ENCODE measurements at regions not wholly inside any gene's neighbourhood (a gene's known extent, or its start where the extent isn't known, plus 50 kb on each side); places are given as distances from the start of the nearest gene placed in this dataset.

- H3K4me3 Mint-ChIP-seq: no peak overlapping the region
- intact Hi-C loops (cut with micrococcal nuclease): no loop called here
- peak overlapping the region; percentile 5 for H3K27ac Mint-ChIP-seq
- H3K4me1 Mint-ChIP-seq (ENCODE audit: low read depth): peaks cover 27% of the 10 kb centered on the region
- H3K36me3 Mint-ChIP-seq (ENCODE audit: low read depth): no peaks in the 10 kb centered on the region
- H3K27me3 Mint-ChIP-seq: no peaks in the 10 kb centered on the region
- H3K9me3 Mint-ChIP-seq: no peaks in the 10 kb centered on the region
These were observed 134.8 kb downstream of the SETD4 start for GRCh38 chr21:35925497-35925896.

GRCh38 chr21:35924714-35925301 lies 135.5 kb downstream of the SETD4 start:
- Mint-ChIP-seq H3K9me3 (peaks cover 1% of the 10 kb centered on the region), H3K4me1 (ENCODE audit: low read depth) (peaks cover 22% of the 10 kb centered on the region), H3K27me3 (no peaks in the 10 kb centered on the region), H3K36me3 (ENCODE audit: low read depth) (no peaks in the 10 kb centered on the region), H3K4me3 (no peak overlapping the region), H3K27ac (no peak overlapping the region)
- intact Hi-C loops (cut with micrococcal nuclease): no loop called here

- Mint-ChIP-seq H3K36me3 (ENCODE audit: low read depth) (no peaks in the 10 kb centered on the region), H3K9me3 (peaks cover 10% of the 10 kb centered on the region), H3K4me3 (no peak overlapping the region), H3K27me3 (no peaks in the 10 kb centered on the region), H3K27ac (no peak overlapping the region), H3K4me1 (ENCODE audit: low read depth) (peaks cover 24% of the 10 kb centered on the region)
- intact Hi-C loops (cut with micrococcal nuclease): no loop called here
These were observed 136.4 kb downstream of the SETD4 start for GRCh38 chr21:35923971-35924370.

DNA sequence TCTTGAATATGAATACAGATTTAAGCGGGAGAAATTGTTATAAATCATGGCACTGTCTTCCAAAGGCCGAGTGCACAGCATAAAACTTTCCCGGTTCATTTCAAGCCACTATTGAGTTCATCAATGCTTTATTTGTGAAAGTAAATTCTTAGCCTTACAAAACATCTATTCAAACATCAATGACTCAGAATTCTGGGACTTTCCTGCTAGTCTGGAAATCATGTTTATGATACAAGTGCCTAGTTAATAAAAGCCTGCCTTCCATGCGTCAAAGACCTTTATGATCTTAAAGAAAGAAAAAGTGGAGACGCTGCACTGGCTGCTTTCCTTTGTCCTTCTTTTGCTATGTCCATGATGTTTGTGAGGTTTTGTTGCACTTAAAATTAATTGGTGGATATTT lies 137.7 kb downstream of the SETD4 start:
- Mint-ChIP-seq H3K36me3 (ENCODE audit: low read depth) (no peaks in the 10 kb centered on the region), H3K27me3 (no peaks in the 10 kb centered on the region), H3K9me3 (peaks cover 13% of the 10 kb centered on the region), H3K4me3 (no peak overlapping the region), H3K4me1 (ENCODE audit: low read depth) (peaks cover 24% of the 10 kb centered on the region), H3K27ac (no peak overlapping the region)
- intact Hi-C loops (cut with micrococcal nuclease): no loop called here

- peaks cover 13% of the 10 kb centered on the region for H3K9me3 Mint-ChIP-seq
- no peaks in the 10 kb centered on the region for H3K27me3 Mint-ChIP-seq
- intact Hi-C loops (cut with micrococcal nuclease): no loop called here
- no peaks in the 10 kb centered on the region for H3K36me3 Mint-ChIP-seq (ENCODE audit: low read depth)
- H3K27ac Mint-ChIP-seq: no peak overlapping the region
- H3K4me1 Mint-ChIP-seq (ENCODE audit: low read depth): peaks cover 24% of the 10 kb centered on the region
- no peak overlapping the region for H3K4me3 Mint-ChIP-seq
These were observed 138.9 kb downstream of the SETD4 start for GRCh38 chr21:35921471-35921870.

DNA sequence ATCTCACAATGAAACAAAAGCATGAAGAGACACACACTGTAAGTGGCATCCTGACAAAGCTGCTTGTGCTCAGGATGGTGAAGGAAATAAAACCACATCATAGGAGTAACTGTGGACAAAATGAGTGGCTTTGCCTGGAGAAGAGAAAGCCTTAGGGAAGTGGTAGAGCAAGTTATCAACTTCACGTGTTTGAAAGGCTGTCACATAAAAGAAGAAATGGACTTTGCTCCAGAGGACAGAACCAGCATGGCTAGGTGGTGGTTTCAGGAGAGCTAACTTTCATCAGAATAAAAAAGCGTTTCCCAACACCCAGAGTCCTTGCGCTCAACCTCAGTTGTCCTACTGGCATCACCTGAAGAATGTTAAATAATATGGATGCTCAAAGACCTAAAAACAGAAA lies 139.9 kb downstream of the SETD4 start:
- Mint-ChIP-seq H3K27ac (no peak overlapping the region), H3K9me3 (peaks cover 17% of the 10 kb centered on the region), H3K4me1 (ENCODE audit: low read depth) (peaks cover 20% of the 10 kb centered on the region), H3K36me3 (ENCODE audit: low read depth) (no peaks in the 10 kb centered on the region), H3K4me3 (no peak overlapping the region), H3K27me3 (no peaks in the 10 kb centered on the region)
- intact Hi-C loops (cut with micrococcal nuclease): no loop called here

GRCh38 chr21:35915030-35915429 lies 145.3 kb downstream of the SETD4 start:
- Mint-ChIP-seq H3K4me1 (ENCODE audit: low read depth) (peaks cover 5% of the 10 kb centered on the region), H3K27me3 (peaks cover 1% of the 10 kb centered on the region), H3K36me3 (ENCODE audit: low read depth) (no peaks in the 10 kb centered on the region), H3K9me3 (peaks cover 25% of the 10 kb centered on the region), H3K4me3 (no peak overlapping the region), H3K27ac (no peak overlapping the region)
- intact Hi-C loops (cut with micrococcal nuclease): no loop called here

GRCh38 chr21:35911412-35912191 lies 148.7 kb downstream of the SETD4 start:
- H3K27ac Mint-ChIP-seq: no peak overlapping the region
- intact Hi-C loops (cut with micrococcal nuclease): no loop called here
- H3K4me1 Mint-ChIP-seq (ENCODE audit: low read depth): peaks cover under 1% of the 10 kb centered on the region
- peaks cover 1% of the 10 kb centered on the region for H3K27me3 Mint-ChIP-seq
- no peak overlapping the region for H3K4me3 Mint-ChIP-seq
- H3K36me3 Mint-ChIP-seq (ENCODE audit: low read depth): no peaks in the 10 kb centered on the region
- peaks cover 13% of the 10 kb centered on the region for H3K9me3 Mint-ChIP-seq

GRCh38 chr21:35909456-35910223 lies 150.7 kb downstream of the SETD4 start:
- peaks cover 20% of the 10 kb centered on the region for H3K4me1 Mint-ChIP-seq (ENCODE audit: low read depth)
- peaks cover 4% of the 10 kb centered on the region for H3K9me3 Mint-ChIP-seq
- H3K27ac Mint-ChIP-seq: no peak overlapping the region
- intact Hi-C loops (cut with micrococcal nuclease): no loop called here
- H3K36me3 Mint-ChIP-seq (ENCODE audit: low read depth): no peaks in the 10 kb centered on the region
- peaks cover 1% of the 10 kb centered on the region for H3K27me3 Mint-ChIP-seq
- no peak overlapping the region for H3K4me3 Mint-ChIP-seq

- peaks cover 26% of the 10 kb centered on the region for H3K4me1 Mint-ChIP-seq (ENCODE audit: low read depth)
- H3K36me3 Mint-ChIP-seq (ENCODE audit: low read depth): no peaks in the 10 kb centered on the region
- no peak overlapping the region for H3K27ac Mint-ChIP-seq
- peaks cover 11% of the 10 kb centered on the region for H3K9me3 Mint-ChIP-seq
- H3K4me3 Mint-ChIP-seq: no peak overlapping the region
- intact Hi-C loops (cut with micrococcal nuclease): no loop called here
- peaks cover 1% of the 10 kb centered on the region for H3K27me3 Mint-ChIP-seq
These were observed 151.8 kb downstream of the SETD4 start for GRCh38 chr21:35908311-35909078.

DNA sequence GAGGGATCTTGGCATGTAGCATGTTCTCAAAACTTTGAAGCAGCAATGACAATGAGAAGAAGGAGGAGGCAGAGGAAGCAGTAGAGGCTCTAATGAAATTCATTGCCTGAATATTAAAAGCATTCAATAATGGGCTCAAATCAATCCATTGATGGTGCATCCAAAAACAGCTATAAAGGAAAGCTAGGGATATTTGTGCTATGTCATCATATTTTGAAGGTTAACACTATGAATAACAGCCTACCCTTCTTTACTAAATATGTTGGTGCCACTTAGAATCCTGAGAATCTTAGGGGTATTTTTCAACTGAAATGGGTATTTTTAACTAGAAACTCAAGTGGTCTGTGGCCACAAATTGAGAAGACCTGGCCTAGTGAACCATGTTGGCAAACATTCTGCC lies 153.7 kb downstream of the SETD4 start:
- intact Hi-C loops (cut with micrococcal nuclease): no loop called here
- Mint-ChIP-seq H3K4me3 (no peak overlapping the region), H3K27me3 (peaks cover 2% of the 10 kb centered on the region), H3K4me1 (ENCODE audit: low read depth) (peaks cover 26% of the 10 kb centered on the region), H3K27ac (no peak overlapping the region), H3K9me3 (peaks cover 11% of the 10 kb centered on the region), H3K36me3 (ENCODE audit: low read depth) (no peaks in the 10 kb centered on the region)

GRCh38 chr21:35905963-35906345 lies 154.4 kb downstream of the SETD4 start:
- Mint-ChIP-seq H3K27ac (peak overlapping the region; percentile 86), H3K4me3 (no peak overlapping the region), H3K9me3 (peaks cover 11% of the 10 kb centered on the region), H3K4me1 (ENCODE audit: low read depth) (peaks cover 26% of the 10 kb centered on the region), H3K36me3 (ENCODE audit: low read depth) (no peaks in the 10 kb centered on the region), H3K27me3 (peaks cover 3% of the 10 kb centered on the region)
- intact Hi-C loops (cut with micrococcal nuclease): no loop called here

DNA sequence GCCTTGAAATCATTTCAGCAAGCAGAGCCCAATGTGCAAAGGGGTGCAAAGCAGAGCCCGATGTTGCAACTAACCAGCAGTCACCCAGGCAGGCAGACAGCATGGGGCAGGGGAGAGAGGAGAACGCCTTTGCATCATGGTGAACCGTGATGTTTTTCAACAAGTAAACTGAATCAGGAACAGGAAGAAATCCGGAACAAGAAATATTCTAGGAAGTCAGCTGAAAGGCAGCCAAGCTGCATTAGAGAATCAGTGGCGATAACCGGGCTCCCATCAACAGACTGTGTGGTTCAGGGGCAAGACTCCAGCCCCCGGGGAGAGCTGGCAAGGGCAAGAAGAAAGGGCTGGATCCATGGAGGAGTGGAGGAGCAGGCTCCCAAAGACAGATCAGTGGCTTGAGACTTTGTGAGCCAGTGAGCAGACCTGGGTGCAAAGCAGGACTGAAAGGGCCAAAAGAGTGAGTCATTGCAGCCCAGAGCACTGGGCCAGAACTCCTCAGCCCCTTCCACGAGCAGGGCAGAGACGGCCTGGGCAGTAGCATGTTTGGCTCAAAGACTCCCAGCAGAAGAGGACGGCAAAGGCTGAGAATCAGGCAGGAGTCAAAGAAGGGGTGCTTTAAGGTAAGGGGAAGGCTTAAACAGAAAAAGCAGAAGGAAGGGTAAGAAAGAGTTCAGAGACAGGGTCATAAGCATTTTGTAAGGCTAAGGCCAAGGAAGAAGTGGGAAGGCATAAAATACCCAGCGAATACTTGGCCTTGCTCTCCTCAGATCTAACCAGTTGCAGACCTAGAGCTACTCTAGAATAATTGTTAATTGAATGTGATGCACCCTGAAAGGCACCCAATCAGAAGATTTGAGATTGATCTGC lies 155.0 kb downstream of the SETD4 start:
- no peaks in the 10 kb centered on the region for H3K36me3 Mint-ChIP-seq (ENCODE audit: low read depth)
- peaks cover 11% of the 10 kb centered on the region for H3K9me3 Mint-ChIP-seq
- H3K27me3 Mint-ChIP-seq: peaks cover 3% of the 10 kb centered on the region
- peak overlapping the region; percentile 30 for H3K4me3 Mint-ChIP-seq
- peaks cover 26% of the 10 kb centered on the region for H3K4me1 Mint-ChIP-seq (ENCODE audit: low read depth)
- intact Hi-C loops (cut with micrococcal nuclease): no loop called here
- peak overlapping the region; percentile 86 for H3K27ac Mint-ChIP-seq

Data from dendritic cell treated with granulocyte-macrophage colony-stimulating factor and Interleukin-4, amounts not matched to agents 40 ng/mL and 50 ng/mL, for 4 days (primary cell).